ENCODE measurements at regions not wholly inside any gene's neighbourhood (a gene's known extent, or its start where the extent isn't known, plus 50 kb on each side); places are given as distances from the start of the nearest gene placed in this dataset.

GRCh38 chr5:136781464-136781863, 416.1 kb upstream of the TRPC7 start:
- TF ChIP-seq CTCF (IDR thresholded peaks at IDR 0.05; ENCODE audit: low read depth, low read length, poor library complexity, severe bottlenecking) (no peak), EZH2phosphoT487 (IDR thresholded peaks at IDR 0.05; ENCODE audit: borderline replicate concordance, low read length) (no peak)

Measured in DOHH2 (cell line).